Endodermal cell (in vitro differentiated cells): ENCODE measurements at regions not wholly inside any gene's neighbourhood (a gene's known extent, or its start where the extent isn't known, plus 50 kb on each side); places are given as distances from the start of the nearest gene placed in this dataset.

ENCODE experiments used
- DNase-seq: peaks from one replicate; pipeline ENCODE4 v3.0.0-alpha.2; 2017
- H3K27ac ChIP-seq: 2 replicates; pipeline ENCODE4 v1.5.1; 2013; ENCODE audit warnings: mild to moderate bottlenecking, low read depth, low read length, moderate library complexity
- H3K27me3 ChIP-seq: 2 replicates; pipeline ENCODE4 v1.6.1; 2013; ENCODE audit warnings: mild to moderate bottlenecking, low read length, moderate library complexity; ENCODE audit not compliant: insufficient read depth, control insufficient read depth, poor library complexity, severe bottlenecking
- H3K36me3 ChIP-seq: 2 replicates; pipeline ENCODE4 v1.7.0; 2013; ENCODE audit warnings: mild to moderate bottlenecking, low read length, moderate library complexity; ENCODE audit not compliant: control insufficient read depth, insufficient read depth
- H3K4me1 ChIP-seq: one replicate; pipeline ENCODE4 v1.7.0; 2013; ENCODE audit warnings: low read length; ENCODE audit not compliant: control insufficient read depth, insufficient read depth
- H3K4me3 ChIP-seq: 2 replicates; pipeline ENCODE4 v1.5.1; 2013; ENCODE audit warnings: mild to moderate bottlenecking, low read length, moderate library complexity
- H3K9ac ChIP-seq: 2 replicates; pipeline ENCODE4 v1.6.1; 2013; ENCODE audit warnings: mild to moderate bottlenecking, low read length, moderate library complexity; ENCODE audit not compliant: poor library complexity, severe bottlenecking; ENCODE audit errors: extremely low read depth
- H3K9me3 ChIP-seq: 2 replicates; pipeline ENCODE4 v1.6.1; 2013; ENCODE audit warnings: mild to moderate bottlenecking, low read length, moderate library complexity; ENCODE audit not compliant: control insufficient read depth
- H3K27ac Mint-ChIP-seq: 2 replicates; pipeline ENCODE4 v1.8.0; 2020; ENCODE audit warnings: mixed read lengths
- H3K27me3 Mint-ChIP-seq: 2 replicates; pipeline ENCODE4 v1.8.0; 2021; ENCODE audit warnings: mild to moderate bottlenecking, mixed read lengths; ENCODE audit not compliant: insufficient read depth
- H3K36me3 Mint-ChIP-seq: 2 replicates; pipeline ENCODE4 v1.8.0; 2020; ENCODE audit warnings: low read depth, mixed read lengths
- H3K4me1 Mint-ChIP-seq: 2 replicates; pipeline ENCODE4 v1.8.0; 2020; ENCODE audit warnings: mixed read lengths
- H3K4me3 Mint-ChIP-seq: 2 replicates; pipeline ENCODE4 v1.8.0; 2020; ENCODE audit warnings: mild to moderate bottlenecking, moderate library complexity, mixed read lengths
- H3K9me3 Mint-ChIP-seq: 2 replicates; pipeline ENCODE4 v1.8.0; 2020; ENCODE audit warnings: mild to moderate bottlenecking, mixed read lengths
- WGBS, 2 experiments: methylation state at CpG; one replicate each; pipeline versions ENCODE4 v1.1.5 to v1.1.7; 2013; ENCODE audit warnings: missing lambda C conversion rate in 2 of 2, mixed read lengths in 1 of 2; ENCODE audit not compliant: insufficient coverage in 1 of 2, insufficient read length in 1 of 2; 5-methylcytosine and 5-hydroxymethylcytosine counted together
- TF ChIP-seq, protein P1 (sequence below): fragments of 200-600 bp; sonication (generic); conservative IDR thresholded peaks from 2 replicates; pipeline ENCODE4 v1.5.0; 2021; ENCODE audit warnings: antibody characterized with exemption, mild to moderate bottlenecking

DNA sequence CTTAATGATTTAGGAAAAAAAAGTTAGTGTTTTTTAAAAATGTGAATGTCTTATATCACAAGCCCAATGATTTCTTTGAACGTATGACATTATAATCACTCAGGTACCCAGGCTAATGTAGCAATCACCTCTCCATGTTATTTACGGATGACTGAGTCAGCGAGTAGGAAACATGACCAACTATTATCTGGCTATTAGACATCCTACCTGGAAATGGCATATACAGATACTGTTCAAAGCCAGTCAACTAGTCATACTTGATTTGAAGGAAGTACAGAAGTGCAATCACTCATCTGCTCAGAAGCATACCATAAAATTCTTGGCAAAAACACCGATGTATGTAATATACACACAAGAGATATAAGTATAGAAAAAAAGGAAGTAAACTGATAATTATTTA is 732.5 kb downstream of the ARAP2 start:
- Histone ChIP-seq H3K27ac (no peak overlapping the region), H3K27me3 (no peaks in the 10 kb centered on the region), H3K36me3 (no peaks in the 10 kb centered on the region), H3K4me3 (no peak overlapping the region), H3K9ac (no peak overlapping the region), H3K9me3 (no peaks in the 10 kb centered on the region), H3K4me1 (no peaks in the 10 kb centered on the region)
- no peaks in the 10 kb centered on the region for H3K36me3 Mint-ChIP-seq
- TF ChIP-seq, protein P1, sequence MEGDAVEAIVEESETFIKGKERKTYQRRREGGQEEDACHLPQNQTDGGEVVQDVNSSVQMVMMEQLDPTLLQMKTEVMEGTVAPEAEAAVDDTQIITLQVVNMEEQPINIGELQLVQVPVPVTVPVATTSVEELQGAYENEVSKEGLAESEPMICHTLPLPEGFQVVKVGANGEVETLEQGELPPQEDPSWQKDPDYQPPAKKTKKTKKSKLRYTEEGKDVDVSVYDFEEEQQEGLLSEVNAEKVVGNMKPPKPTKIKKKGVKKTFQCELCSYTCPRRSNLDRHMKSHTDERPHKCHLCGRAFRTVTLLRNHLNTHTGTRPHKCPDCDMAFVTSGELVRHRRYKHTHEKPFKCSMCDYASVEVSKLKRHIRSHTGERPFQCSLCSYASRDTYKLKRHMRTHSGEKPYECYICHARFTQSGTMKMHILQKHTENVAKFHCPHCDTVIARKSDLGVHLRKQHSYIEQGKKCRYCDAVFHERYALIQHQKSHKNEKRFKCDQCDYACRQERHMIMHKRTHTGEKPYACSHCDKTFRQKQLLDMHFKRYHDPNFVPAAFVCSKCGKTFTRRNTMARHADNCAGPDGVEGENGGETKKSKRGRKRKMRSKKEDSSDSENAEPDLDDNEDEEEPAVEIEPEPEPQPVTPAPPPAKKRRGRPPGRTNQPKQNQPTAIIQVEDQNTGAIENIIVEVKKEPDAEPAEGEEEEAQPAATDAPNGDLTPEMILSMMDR: no peak
- DNase-seq: no peak
- WGBS, 2 experiments: 96 to 100% methylated on average over 3 of the region's 4 CpGs
- no peaks in the 10 kb centered on the region for H3K9me3 Mint-ChIP-seq
- no peak overlapping the region for H3K4me3 Mint-ChIP-seq
- H3K4me1 Mint-ChIP-seq: no peaks in the 10 kb centered on the region
- H3K27ac Mint-ChIP-seq: no peak overlapping the region
- no peaks in the 10 kb centered on the region for H3K27me3 Mint-ChIP-seq

DNA sequence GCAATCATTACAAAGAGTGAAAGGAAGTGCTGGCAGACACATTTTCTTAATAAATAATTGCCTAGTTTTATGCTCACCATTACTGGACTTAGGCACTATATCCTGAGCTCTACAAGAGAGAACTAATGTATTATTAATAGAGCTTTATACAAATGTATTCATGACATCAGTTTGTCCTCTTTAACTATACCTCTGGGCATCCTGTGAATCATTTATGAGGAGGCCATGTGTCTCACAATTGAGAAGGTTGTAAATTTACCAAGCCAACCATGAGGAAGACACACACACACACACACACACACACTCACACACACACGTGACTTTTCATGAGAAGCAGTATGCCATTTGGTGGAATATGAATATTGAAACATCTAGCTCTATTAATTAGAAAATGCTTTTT is 728.2 kb downstream of the ARAP2 start:
- H3K27me3 Mint-ChIP-seq: no peaks in the 10 kb centered on the region

GRCh38 chr4:35520059-35520458 is 724.3 kb downstream of the ARAP2 start:
- H3K36me3 Mint-ChIP-seq: no peaks in the 10 kb centered on the region
- Histone ChIP-seq H3K9me3 (no peaks in the 10 kb centered on the region), H3K9ac (no peak overlapping the region), H3K27ac (no peak overlapping the region), H3K4me1 (no peaks in the 10 kb centered on the region), H3K27me3 (no peaks in the 10 kb centered on the region), H3K4me3 (no peak overlapping the region), H3K36me3 (no peaks in the 10 kb centered on the region)
- TF ChIP-seq, protein P1: no peak
- H3K4me3 Mint-ChIP-seq: no peak overlapping the region
- no peaks in the 10 kb centered on the region for H3K4me1 Mint-ChIP-seq
- 94% methylated on average over 1 of the region's 1 CpG; no CpG with 5 or more reads in 1 of the 2 experiments for WGBS, 2 experiments
- no peaks in the 10 kb centered on the region for H3K27me3 Mint-ChIP-seq
- DNase-seq: no peak
- no peaks in the 10 kb centered on the region for H3K9me3 Mint-ChIP-seq
- H3K27ac Mint-ChIP-seq: no peak overlapping the region

More for the DNA sequence above, 728.2 kb downstream of the ARAP2 start:
- Mint-ChIP-seq H3K36me3 (no peaks in the 10 kb centered on the region), H3K4me3 (no peak overlapping the region), H3K27ac (no peak overlapping the region), H3K4me1 (no peaks in the 10 kb centered on the region), H3K9me3 (no peaks in the 10 kb centered on the region)
- Histone ChIP-seq H3K27me3 (no peaks in the 10 kb centered on the region), H3K4me1 (no peaks in the 10 kb centered on the region), H3K36me3 (no peaks in the 10 kb centered on the region), H3K4me3 (no peak overlapping the region), H3K27ac (no peak overlapping the region), H3K9me3 (no peaks in the 10 kb centered on the region), H3K9ac (no peak overlapping the region)
- TF ChIP-seq, protein P1: no peak
- WGBS, 2 experiments: no CpG with 5 or more reads among the region's 1 CpG
- no peak for DNase-seq
